CD4-positive, alpha-beta T cell treated with Interleukin-15 for 1 hour (primary cell): ENCODE measurements at regions not wholly inside any gene's neighbourhood (a gene's known extent, or its start where the extent isn't known, plus 50 kb on each side); places are given as distances from the start of the nearest gene placed in this dataset.
"Not testable (repeated sequence)": the region's sequence is repeated elsewhere in the genome, so short reads cannot be mapped to it uniquely, and the experiment has no call there.

Experiments
- DNase-seq: peaks from one replicate; pipeline ENCODE4 v3.0.0-alpha.2; 2020

- DNase-seq, result no peak
Observed at GRCh38 chr6:110558575-110558974, 82.2 kb upstream of the SLC22A16 start.

GRCh38 chr6:110557199-110557598, 80.8 kb upstream of the SLC22A16 start:
- no peak for DNase-seq

DNA sequence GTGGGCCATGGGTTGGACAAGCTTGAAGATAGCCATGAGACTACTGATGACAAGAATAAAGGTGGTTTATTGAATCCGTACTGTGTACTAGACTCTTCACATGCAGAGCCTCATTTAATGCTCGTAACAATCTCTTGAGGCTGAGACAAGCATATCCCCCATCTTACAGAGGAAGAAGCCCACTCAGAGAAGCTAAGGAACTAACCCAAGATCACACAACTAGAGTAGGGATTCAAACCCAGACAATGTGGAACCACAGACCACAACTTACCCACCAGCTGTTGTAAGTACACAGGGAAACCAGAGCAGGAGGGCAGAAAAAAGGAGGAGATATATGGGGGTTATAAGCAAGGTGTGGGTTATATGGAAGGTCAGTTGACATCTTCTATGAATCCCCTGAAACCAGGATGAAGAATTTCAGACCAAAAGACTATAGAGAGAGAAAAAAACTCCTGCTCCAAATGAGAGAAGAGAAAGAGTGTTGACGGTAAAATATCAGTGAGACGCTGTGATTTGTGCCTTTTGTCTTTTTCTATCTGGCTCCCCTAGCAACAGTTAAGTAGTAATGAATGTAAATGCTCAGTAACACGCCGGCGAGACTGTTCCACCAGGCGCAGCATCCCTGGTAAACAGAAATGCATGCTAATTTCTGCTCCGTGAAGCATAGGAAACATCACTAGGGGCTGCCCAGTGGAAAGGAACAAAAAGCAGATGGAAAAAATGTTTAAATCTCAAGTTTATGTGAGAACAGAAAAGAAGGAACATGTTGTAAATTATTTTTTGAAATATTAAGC, 80.1 kb upstream of the SLC22A16 start:
- no peak for DNase-seq

- DNase-seq, result no peak
Observed at GRCh38 chr6:110554966-110555460, 78.6 kb upstream of the SLC22A16 start.

DNA sequence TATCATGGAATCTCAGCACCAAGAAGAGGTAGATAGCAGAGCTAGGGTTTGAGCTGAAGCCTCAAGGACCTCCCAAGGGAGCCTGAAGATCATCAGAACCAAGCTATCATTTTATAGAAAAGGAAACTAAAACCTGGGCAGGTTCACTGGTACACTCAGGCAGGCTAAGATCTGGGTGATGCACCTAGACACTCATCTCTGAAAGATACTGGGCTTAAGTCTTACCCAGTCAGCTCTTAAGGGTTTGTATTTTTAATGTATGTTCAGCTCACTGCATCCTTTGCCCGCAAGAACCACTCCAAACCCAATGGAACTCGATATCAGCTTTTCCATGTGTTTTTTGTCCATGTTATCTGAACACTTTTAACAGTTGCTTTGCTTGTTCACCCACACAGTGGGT, 78.0 kb upstream of the SLC22A16 start:
- no peak for DNase-seq

GRCh38 chr6:110552901-110553641, 76.7 kb upstream of the SLC22A16 start:
- DNase-seq, result no peak

DNA sequence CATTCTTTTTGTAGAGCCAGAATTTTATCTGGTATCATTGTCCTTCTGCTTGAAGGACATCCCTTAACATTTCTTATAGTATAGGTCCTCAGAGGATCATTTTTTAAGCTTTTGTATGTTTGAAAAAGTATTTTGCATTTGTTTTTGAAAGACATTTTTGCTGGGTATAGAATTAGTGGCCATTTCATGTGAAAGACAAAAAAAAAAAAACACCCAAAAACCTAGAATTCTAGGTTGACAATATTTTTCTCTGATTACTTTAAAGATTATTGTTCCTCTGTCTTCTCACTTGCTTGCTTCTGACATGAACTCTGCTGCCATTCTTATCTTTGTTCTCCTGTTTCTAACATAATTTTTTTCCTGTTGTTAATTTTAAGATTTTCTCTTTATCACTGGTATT, 75.7 kb upstream of the SLC22A16 start:
- no peak for DNase-seq

- DNase-seq, result no peak
Observed at GRCh38 chr6:110551088-110551487, 74.7 kb upstream of the SLC22A16 start.

- no peak for DNase-seq
Observed at GRCh38 chr6:110550353-110550752, 73.9 kb upstream of the SLC22A16 start.

DNA sequence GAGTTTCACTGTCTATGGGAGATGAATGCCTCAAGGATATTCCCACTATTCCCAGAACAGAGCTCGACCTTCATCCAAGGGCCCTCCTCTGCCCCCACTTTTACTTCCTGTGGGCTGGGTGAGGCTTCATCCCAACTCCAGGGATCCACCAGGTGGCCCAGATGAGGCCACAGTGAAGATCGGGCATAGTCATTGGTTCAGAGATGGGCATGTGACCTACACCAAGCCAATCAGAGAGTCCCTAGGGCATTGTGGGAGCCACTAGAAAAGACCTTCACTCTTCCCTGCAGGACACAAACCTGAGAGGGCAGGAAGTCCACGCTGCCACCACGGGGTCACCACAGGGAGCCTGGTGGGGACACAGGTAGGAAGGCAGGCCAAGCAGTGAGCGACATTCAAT, 72.9 kb upstream of the SLC22A16 start:
- DNase-seq, result no peak

- no peak for DNase-seq
Observed at GRCh38 chr6:110548110-110548847, 71.9 kb upstream of the SLC22A16 start.

- DNase-seq, result no peak
Observed at GRCh38 chr6:110547266-110547964, 71.0 kb upstream of the SLC22A16 start.

DNA sequence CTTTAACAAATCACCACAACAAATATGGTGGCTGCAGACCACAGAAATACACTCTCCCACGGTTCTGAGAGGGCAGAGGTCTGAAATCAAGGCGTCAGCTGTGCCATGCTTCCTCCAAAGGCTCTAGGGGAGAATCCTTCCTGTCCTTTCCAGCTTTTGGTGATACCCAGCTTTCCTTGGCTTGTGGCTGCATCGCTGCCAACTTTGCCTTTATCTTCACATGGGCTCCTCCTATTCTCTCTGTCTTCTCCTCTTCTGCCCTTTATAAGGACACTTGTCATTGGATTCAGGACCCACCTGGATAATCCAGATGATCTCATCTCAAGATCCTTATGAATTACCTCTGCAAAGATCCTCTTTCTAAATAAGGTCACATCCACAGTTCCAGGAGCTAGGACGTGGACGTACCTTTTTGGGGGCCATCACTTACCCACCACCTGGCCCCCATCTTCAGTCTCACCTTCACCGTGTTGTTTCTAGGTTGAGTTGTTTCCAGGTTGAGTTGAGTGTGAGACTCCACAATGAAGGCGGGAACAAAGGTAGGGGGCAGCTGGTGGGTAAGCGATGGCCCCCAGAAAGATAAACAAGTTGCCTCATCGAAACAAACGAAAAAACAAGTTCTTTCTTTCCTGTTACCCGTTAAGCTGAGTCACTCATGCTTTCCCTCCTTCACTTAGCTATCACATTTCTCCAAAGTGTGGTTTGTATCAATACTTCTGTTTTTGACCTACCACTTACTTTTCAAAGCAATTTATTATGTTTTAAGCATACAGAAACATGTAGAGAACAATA, 68.9 kb upstream of the SLC22A16 start:
- DNase-seq, result no peak

DNA sequence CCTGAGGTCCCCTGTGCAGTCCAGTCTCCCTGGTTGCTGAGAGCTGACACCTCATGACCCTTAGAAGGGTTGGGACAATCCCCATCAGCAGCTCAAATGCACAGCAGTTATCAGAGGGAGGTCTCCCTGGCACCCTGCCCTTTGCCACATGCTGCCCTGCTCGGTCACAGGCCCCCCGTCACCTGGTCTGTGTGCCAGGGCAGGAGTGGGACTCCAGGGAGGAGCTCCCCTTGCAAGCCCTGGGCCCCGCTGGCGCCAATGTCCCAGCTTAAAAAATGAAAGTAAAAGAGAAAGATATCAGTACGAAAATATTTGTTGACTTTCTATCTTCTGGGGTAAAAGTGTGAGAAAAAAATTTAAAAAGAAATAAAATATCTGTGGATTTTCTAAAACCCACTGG, 68.1 kb upstream of the SLC22A16 start:
- no peak for DNase-seq

DNA sequence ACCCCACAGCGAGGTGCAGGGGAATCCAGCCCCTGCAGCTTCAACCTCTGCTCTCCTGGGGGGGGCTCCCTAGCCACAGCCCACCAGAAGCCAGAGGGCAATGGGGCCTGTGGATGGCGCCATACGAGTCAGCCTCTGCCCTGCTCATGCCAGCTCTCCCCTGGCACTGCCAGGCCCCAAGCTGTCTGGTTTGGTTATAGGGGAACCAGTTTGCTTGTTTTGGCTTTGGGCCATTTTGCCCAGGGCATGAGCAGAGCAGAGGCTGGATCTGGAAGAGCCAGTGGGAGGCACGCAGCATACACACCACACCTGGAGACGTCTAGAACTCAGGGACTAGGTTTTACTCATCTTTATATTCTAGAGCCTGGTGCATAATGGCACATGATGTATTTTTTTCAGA, 66.7 kb upstream of the SLC22A16 start:
- DNase-seq, result no peak

- no peak for DNase-seq
Observed at GRCh38 chr6:110542311-110543024, 66.1 kb upstream of the SLC22A16 start.

DNA sequence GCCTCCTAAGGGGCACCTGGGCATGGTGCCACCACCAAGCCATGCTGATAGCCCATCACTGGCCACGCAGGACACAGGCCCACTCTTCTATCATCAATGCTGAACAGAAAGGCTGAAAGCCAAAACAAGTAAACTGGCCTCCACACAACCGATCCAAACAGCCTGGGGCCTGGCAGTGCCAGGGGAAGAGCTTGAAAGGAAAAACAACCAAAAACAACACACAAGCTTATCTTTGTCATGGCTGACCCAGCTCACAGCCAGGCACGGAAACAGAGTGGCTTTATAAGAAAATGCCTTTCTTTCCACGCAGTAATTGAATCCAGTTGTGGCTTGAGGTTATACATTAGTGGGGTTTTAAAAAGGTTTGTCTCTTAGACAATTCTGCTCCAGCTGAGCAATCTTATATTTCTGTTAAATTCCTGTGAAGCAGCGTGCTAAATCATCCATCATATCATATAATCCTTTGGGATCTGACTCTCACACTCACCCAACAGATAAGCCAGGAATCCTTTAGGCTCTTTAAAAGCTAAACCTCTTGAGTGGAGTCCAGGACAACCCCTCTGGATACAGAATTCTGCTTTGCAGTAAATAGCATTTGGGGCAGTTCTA, 65.4 kb upstream of the SLC22A16 start:
- no peak for DNase-seq

- not testable (repeated sequence) for DNase-seq
Observed at GRCh38 chr6:110539277-110540019, 63.0 kb upstream of the SLC22A16 start.

DNA sequence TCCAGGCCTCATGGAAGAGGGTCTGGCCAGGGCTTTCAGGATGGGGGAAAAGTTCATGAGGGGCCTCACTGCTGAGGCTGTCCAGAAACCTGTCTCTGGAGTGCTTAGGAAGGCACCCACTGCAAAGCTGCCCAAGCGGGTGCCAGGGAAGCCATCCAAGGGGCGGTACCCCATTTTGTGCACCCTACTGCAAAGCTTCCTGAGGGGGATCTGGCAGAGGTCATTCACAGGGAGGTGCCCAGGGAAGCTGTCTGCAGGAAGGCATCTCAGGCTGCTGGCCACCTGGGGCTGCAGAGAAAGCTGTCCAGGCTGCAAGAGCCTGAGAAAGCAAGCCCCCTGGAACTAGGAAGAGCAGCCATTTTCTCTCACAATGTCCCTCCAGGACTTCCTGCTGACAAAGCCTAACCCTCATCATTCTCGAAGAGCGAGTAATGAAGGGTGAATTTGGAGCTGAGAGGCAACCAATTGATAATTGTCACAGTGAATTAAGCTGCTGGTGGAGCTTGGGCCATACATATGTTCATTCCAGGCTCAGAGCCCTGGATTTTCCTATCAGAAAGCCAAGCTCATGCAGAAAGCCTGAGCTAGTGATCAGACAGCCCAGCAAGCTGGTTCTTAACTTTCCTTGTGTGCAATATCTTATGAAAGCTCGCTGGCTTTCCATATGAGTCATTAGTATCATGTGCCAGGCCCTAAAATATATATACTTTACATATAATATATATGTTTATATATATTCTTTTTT, 62.2 kb upstream of the SLC22A16 start:
- no peak for DNase-seq
